Liver (tissue), 8 donors: ENCODE measurements at regions not wholly inside any gene's neighbourhood (a gene's known extent, or its start where the extent isn't known, plus 50 kb on each side); places are given as distances from the start of the nearest gene placed in this dataset.

Experiments
- DNase-seq: peaks from one replicate; pipeline ENCODE4 v3.0.0-alpha.2; 2017; ENCODE audit warnings: low spot score
- H3K27ac ChIP-seq, 2 donors: one replicate each; pipeline ENCODE4 v1.7.0; 2013; ENCODE audit warnings: inconsistent platforms in 2 of 2, low read length in 2 of 2, control low read depth in 1 of 2, low read depth in 1 of 2, mild to moderate bottlenecking in 1 of 2
- H3K27me3 ChIP-seq, 4 donors: one replicate each; pipeline versions ENCODE4 v1.6.1 to v1.7.0; 2013; ENCODE audit warnings: low read length in 3 of 4, inconsistent platforms in 1 of 4, mild to moderate bottlenecking in 1 of 4, moderate library complexity in 1 of 4; ENCODE audit not compliant: control insufficient read depth in 4 of 4, insufficient read depth in 4 of 4
- H3K36me3 ChIP-seq, 4 donors: one replicate each; pipeline versions ENCODE4 v1.6.1 to v1.7.0; 2013; ENCODE audit warnings: low read length in 3 of 4, mild to moderate bottlenecking in 3 of 4, low read depth in 1 of 4, moderate library complexity in 1 of 4; ENCODE audit not compliant: control insufficient read depth in 4 of 4, insufficient read depth in 3 of 4
- H3K4me1 ChIP-seq, 4 donors: one replicate each; pipeline versions ENCODE4 v1.6.1 to v1.7.0; 2013; ENCODE audit warnings: low read length in 3 of 4, mild to moderate bottlenecking in 3 of 4, moderate library complexity in 1 of 4; ENCODE audit not compliant: control insufficient read depth in 4 of 4, insufficient read depth in 4 of 4
- H3K4me3 ChIP-seq, 3 donors: one replicate each; pipeline versions ENCODE4 v1.6.1 to v1.7.0; 2013; ENCODE audit warnings: low read length in 3 of 3, control low read depth in 1 of 3, low read depth in 1 of 3, mild to moderate bottlenecking in 1 of 3
- H3K9ac ChIP-seq, 2 donors: one replicate each; pipeline ENCODE4 v1.7.0; 2013; ENCODE audit warnings: low read length in 2 of 2, mild to moderate bottlenecking in 2 of 2, moderate library complexity in 2 of 2, control low read depth in 1 of 2, low read depth in 1 of 2
- H3K9me3 ChIP-seq, 4 donors: one replicate each; pipeline versions ENCODE4 v1.6.1 to v1.7.0; 2013; ENCODE audit warnings: low read length in 3 of 4; ENCODE audit not compliant: control insufficient read depth in 4 of 4
- ATF3 ChIP-seq: IDR thresholded peaks from 2 replicates; pipeline ENCODE4 v1.6.1; 2016; ENCODE audit warnings: antibody characterized with exemption
- EGR1 ChIP-seq, 2 donors: IDR thresholded peaks; 2 replicates each; pipeline ENCODE4 v1.6.1; 2016 to 2018; ENCODE audit warnings: antibody characterized with exemption in 2 of 2, low read depth in 2 of 2
- FOXA1 ChIP-seq: IDR thresholded peaks from 2 replicates; pipeline ENCODE4 v1.6.1; 2016; ENCODE audit warnings: antibody characterized with exemption
- FOXA2 ChIP-seq: IDR thresholded peaks from 2 replicates; pipeline ENCODE4 v1.6.1; 2016; ENCODE audit warnings: antibody characterized with exemption
- GABPA ChIP-seq, 2 donors: IDR thresholded peaks in 1 of 2; conservative IDR thresholded peaks in 1 of 2; 2 replicates each; pipeline ENCODE4 v1.6.1; 2016; ENCODE audit warnings: antibody characterized with exemption in 2 of 2, mild to moderate bottlenecking in 1 of 2, moderate library complexity in 1 of 2
- HNF4A ChIP-seq, 2 donors: conservative IDR thresholded peaks; 2 replicates each; pipeline ENCODE4 v1.6.1; 2016; ENCODE audit warnings: antibody characterized with exemption in 2 of 2, mild to moderate bottlenecking in 2 of 2
- HNF4G ChIP-seq: IDR thresholded peaks from 2 replicates; pipeline ENCODE4 v1.6.1; 2016; ENCODE audit warnings: antibody characterized with exemption
- JUND ChIP-seq, 2 donors: IDR thresholded peaks; 2 replicates each; pipeline ENCODE4 v1.6.1; 2016; ENCODE audit warnings: antibody characterized with exemption in 2 of 2
- MAX ChIP-seq: IDR thresholded peaks from 2 replicates; pipeline ENCODE4 v1.6.1; 2016; ENCODE audit warnings: antibody characterized with exemption
- NR2F2 ChIP-seq: IDR thresholded peaks from 2 replicates; pipeline ENCODE4 v1.6.1; 2016; ENCODE audit warnings: antibody characterized with exemption
- RAD21 ChIP-seq, 2 donors: IDR thresholded peaks; 2 replicates each; pipeline ENCODE4 v1.6.1; 2016; ENCODE audit warnings: antibody characterized with exemption in 2 of 2, mild to moderate bottlenecking in 2 of 2
- RXRA ChIP-seq, 2 donors: IDR thresholded peaks; 2 replicates each; pipeline ENCODE4 v1.6.1; 2017 to 2018; ENCODE audit warnings: antibody characterized with exemption in 2 of 2, mild to moderate bottlenecking in 1 of 2
- SP1 ChIP-seq: IDR thresholded peaks from 2 replicates; pipeline ENCODE4 v1.6.1; 2018; ENCODE audit warnings: antibody characterized with exemption, mild to moderate bottlenecking
- TAF1 ChIP-seq: conservative IDR thresholded peaks from 2 replicates; pipeline ENCODE4 v1.6.1; 2016; ENCODE audit warnings: antibody characterized with exemption, mild to moderate bottlenecking
- YY1 ChIP-seq: IDR thresholded peaks from 2 replicates; pipeline ENCODE4 v1.6.1; 2016; ENCODE audit warnings: antibody characterized with exemption, mild to moderate bottlenecking
- WGBS: extraction: QIAGEN DNeasy Blood & Tissue Kit; methylation state at CpG from one replicate; pipeline ENCODE4 v1.1.7; 2013; 5-methylcytosine and 5-hydroxymethylcytosine counted together
- TF ChIP-seq, protein P1 (sequence below): IDR thresholded peaks from 2 replicates; pipeline ENCODE4 v1.6.1; 2016; ENCODE audit warnings: antibody characterized with exemption
- TF ChIP-seq, protein P2 (sequence below): fragments of 150-350 bp; IDR thresholded peaks from 2 replicates; pipeline ENCODE4 v1.5.1; 2017; ENCODE audit warnings: improper control_type of control experiment, low read depth, low read length; ENCODE audit not compliant: missing input control
- TF ChIP-seq, protein P3 (sequence below): IDR thresholded peaks from 2 replicates; pipeline ENCODE4 v1.6.1; 2016; ENCODE audit warnings: antibody characterized with exemption, mild to moderate bottlenecking
- donor health status: healthy.
- donor health status: healthy.
- donor health status: healthy.
- donor health status: healthy.
- donor health status: healthy.

GRCh38 chr3:40663280-40663679 lies 138.5 kb downstream of the ZNF621 start:
- no peaks in the 10 kb centered on the region for H3K4me1 ChIP-seq
- no peaks in the 10 kb centered on the region for H3K36me3 ChIP-seq
- H3K4me3 ChIP-seq, result no peak overlapping the region
- TF ChIP-seq YY1, result no peak
- no peak for TF ChIP-seq TAF1
- TF ChIP-seq NR2F2, result no peak
- TF ChIP-seq, protein P1, sequence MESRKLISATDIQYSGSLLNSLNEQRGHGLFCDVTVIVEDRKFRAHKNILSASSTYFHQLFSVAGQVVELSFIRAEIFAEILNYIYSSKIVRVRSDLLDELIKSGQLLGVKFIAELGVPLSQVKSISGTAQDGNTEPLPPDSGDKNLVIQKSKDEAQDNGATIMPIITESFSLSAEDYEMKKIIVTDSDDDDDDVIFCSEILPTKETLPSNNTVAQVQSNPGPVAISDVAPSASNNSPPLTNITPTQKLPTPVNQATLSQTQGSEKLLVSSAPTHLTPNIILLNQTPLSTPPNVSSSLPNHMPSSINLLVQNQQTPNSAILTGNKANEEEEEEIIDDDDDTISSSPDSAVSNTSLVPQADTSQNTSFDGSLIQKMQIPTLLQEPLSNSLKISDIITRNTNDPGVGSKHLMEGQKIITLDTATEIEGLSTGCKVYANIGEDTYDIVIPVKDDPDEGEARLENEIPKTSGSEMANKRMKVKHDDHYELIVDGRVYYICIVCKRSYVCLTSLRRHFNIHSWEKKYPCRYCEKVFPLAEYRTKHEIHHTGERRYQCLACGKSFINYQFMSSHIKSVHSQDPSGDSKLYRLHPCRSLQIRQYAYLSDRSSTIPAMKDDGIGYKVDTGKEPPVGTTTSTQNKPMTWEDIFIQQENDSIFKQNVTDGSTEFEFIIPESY, result no peak
- no peak for TF ChIP-seq ATF3
- TF ChIP-seq FOXA2, result no peak
- TF ChIP-seq HNF4A (conservative IDR thresholded peaks at IDR 0.05), result no peak
- no peak for TF ChIP-seq RAD21 (IDR thresholded peaks at IDR 0.05)
- TF ChIP-seq, protein P2, sequence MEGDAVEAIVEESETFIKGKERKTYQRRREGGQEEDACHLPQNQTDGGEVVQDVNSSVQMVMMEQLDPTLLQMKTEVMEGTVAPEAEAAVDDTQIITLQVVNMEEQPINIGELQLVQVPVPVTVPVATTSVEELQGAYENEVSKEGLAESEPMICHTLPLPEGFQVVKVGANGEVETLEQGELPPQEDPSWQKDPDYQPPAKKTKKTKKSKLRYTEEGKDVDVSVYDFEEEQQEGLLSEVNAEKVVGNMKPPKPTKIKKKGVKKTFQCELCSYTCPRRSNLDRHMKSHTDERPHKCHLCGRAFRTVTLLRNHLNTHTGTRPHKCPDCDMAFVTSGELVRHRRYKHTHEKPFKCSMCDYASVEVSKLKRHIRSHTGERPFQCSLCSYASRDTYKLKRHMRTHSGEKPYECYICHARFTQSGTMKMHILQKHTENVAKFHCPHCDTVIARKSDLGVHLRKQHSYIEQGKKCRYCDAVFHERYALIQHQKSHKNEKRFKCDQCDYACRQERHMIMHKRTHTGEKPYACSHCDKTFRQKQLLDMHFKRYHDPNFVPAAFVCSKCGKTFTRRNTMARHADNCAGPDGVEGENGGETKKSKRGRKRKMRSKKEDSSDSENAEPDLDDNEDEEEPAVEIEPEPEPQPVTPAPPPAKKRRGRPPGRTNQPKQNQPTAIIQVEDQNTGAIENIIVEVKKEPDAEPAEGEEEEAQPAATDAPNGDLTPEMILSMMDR, result no peak
- no peak for TF ChIP-seq GABPA (IDR thresholded peaks at IDR 0.05 in 1 of 2, conservative IDR thresholded peaks at IDR 0.05 in 1 of 2)
- TF ChIP-seq MAX, result no peak
- no peak for TF ChIP-seq SP1
- TF ChIP-seq, protein P3, sequence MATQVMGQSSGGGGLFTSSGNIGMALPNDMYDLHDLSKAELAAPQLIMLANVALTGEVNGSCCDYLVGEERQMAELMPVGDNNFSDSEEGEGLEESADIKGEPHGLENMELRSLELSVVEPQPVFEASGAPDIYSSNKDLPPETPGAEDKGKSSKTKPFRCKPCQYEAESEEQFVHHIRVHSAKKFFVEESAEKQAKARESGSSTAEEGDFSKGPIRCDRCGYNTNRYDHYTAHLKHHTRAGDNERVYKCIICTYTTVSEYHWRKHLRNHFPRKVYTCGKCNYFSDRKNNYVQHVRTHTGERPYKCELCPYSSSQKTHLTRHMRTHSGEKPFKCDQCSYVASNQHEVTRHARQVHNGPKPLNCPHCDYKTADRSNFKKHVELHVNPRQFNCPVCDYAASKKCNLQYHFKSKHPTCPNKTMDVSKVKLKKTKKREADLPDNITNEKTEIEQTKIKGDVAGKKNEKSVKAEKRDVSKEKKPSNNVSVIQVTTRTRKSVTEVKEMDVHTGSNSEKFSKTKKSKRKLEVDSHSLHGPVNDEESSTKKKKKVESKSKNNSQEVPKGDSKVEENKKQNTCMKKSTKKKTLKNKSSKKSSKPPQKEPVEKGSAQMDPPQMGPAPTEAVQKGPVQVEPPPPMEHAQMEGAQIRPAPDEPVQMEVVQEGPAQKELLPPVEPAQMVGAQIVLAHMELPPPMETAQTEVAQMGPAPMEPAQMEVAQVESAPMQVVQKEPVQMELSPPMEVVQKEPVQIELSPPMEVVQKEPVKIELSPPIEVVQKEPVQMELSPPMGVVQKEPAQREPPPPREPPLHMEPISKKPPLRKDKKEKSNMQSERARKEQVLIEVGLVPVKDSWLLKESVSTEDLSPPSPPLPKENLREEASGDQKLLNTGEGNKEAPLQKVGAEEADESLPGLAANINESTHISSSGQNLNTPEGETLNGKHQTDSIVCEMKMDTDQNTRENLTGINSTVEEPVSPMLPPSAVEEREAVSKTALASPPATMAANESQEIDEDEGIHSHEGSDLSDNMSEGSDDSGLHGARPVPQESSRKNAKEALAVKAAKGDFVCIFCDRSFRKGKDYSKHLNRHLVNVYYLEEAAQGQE, result no peak
- TF ChIP-seq RXRA (IDR thresholded peaks at IDR 0.05), result no peak
- TF ChIP-seq HNF4G, result no peak
- TF ChIP-seq FOXA1, result no peak
- no peak for TF ChIP-seq JUND (IDR thresholded peaks at IDR 0.05)
- TF ChIP-seq EGR1 (IDR thresholded peaks at IDR 0.05; ENCODE audit: low read depth in 2 of 2), result no peak
- 76% methylated on average over 6 of the region's 6 CpGs for WGBS
- no peaks in the 10 kb centered on the region for H3K27me3 ChIP-seq
- no peak overlapping the region for H3K27ac ChIP-seq
- H3K9ac ChIP-seq, result no peak overlapping the region
- H3K9me3 ChIP-seq, result no peaks in the 10 kb centered on the region
- no peak for DNase-seq

GRCh38 chr3:40669176-40669575 lies 144.4 kb downstream of the ZNF621 start:
- WGBS, result 84% methylated on average over 5 of the region's 5 CpGs
- H3K27me3 ChIP-seq, result no peaks in the 10 kb centered on the region
- no peak for TF ChIP-seq NR2F2
- TF ChIP-seq, protein P2, result no peak
- no peak for TF ChIP-seq GABPA (IDR thresholded peaks at IDR 0.05 in 1 of 2, conservative IDR thresholded peaks at IDR 0.05 in 1 of 2)
- TF ChIP-seq RAD21 (IDR thresholded peaks at IDR 0.05), result no peak
- TF ChIP-seq FOXA2, result no peak
- TF ChIP-seq SP1, result no peak
- no peak for TF ChIP-seq JUND (IDR thresholded peaks at IDR 0.05)
- no peak overlapping the region for H3K9ac ChIP-seq
- no peak overlapping the region for H3K4me3 ChIP-seq
- no peaks in the 10 kb centered on the region for H3K9me3 ChIP-seq
- no peaks in the 10 kb centered on the region for H3K36me3 ChIP-seq
- no peaks in the 10 kb centered on the region for H3K4me1 ChIP-seq
- H3K27ac ChIP-seq, result no peak overlapping the region
- no peak for DNase-seq
